ENCODE measurements at regions not wholly inside any gene's neighbourhood (a gene's known extent, or its start where the extent isn't known, plus 50 kb on each side); places are given as distances from the start of the nearest gene placed in this dataset.

DNA sequence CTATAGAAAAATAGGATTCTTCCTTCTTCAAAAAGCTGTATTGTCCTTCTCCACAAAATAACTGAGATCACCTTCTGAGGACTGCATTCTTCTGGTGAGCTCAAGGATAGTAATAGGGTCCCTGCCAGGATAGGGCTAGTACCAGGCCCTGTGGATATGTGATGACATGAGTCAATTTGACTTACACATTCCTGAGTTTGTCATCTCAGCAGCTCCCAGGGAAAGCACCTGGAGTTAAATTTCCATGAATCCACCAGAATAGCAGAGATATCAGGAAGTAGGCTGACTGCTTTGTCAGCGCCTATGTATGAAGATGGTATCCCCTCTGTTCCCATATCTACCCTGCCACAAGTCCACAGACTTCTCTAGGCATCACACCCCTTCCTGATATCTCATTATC, 225.8 kb downstream of the PMP22 start:
- Histone ChIP-seq H3K9me3 (ENCODE audit: control insufficient read depth in 2 of 2, insufficient read depth in 1 of 2, low read length in 1 of 2) (no peaks in the 10 kb centered on the region), H3K4me1 (ENCODE audit: control insufficient read depth in 2 of 2, insufficient read depth in 2 of 2, low read length in 2 of 2) (no peaks in the 10 kb centered on the region), H3K4me3 (ENCODE audit: low read length in 2 of 2) (no peak overlapping the region), H3K27ac (ENCODE audit: low read depth in 1 of 2, low read length in 1 of 2) (no peak overlapping the region), H3K36me3 (ENCODE audit: control insufficient read depth in 2 of 2, insufficient read depth in 2 of 2, low read length in 1 of 2) (no peaks in the 10 kb centered on the region), H3K27me3 (ENCODE audit: control insufficient read depth in 2 of 2, insufficient read depth in 1 of 2, low read length in 1 of 2) (no peaks in the 10 kb centered on the region)
- no peak for DNase-seq (ENCODE audit: low read depth in 6 of 9, low spot score in 9 of 9)
- WGBS: 91% methylated on average over 1 of the region's 1 CpG

DNA sequence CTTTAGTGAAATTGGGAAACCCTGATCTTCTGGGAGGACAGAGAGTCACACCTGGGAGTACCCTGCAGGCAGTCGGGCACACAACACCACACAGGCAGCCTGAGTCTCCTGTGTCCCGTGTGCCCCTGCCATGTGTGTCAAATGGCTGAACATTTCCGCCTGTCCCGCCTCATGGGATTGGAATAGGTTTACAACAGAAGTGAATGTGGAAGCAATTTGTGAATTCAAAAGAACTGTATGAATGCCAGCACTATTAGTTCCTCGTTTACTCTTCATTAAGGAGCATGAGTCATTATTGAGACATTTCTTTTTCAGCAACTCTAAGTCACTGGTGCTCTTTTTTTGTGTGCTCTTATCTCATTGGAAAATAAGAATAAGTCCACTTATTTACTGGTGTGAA, 226.5 kb downstream of the PMP22 start:
- 86% methylated on average over 5 of the region's 5 CpGs for WGBS
- no peaks in the 10 kb centered on the region for H3K36me3 ChIP-seq (ENCODE audit: control insufficient read depth in 2 of 2, insufficient read depth in 2 of 2, low read length in 1 of 2)
- H3K27ac ChIP-seq (ENCODE audit: low read depth in 1 of 2, low read length in 1 of 2): no peak overlapping the region
- no peaks in the 10 kb centered on the region for H3K4me1 ChIP-seq (ENCODE audit: control insufficient read depth in 2 of 2, insufficient read depth in 2 of 2, low read length in 2 of 2)
- DNase-seq (ENCODE audit: low read depth in 6 of 9, low spot score in 9 of 9): no peak
- no peaks in the 10 kb centered on the region for H3K27me3 ChIP-seq (ENCODE audit: control insufficient read depth in 2 of 2, insufficient read depth in 1 of 2, low read length in 1 of 2)
- H3K4me3 ChIP-seq (ENCODE audit: low read length in 2 of 2): no peak overlapping the region
- H3K9me3 ChIP-seq (ENCODE audit: control insufficient read depth in 2 of 2, insufficient read depth in 1 of 2, low read length in 1 of 2): no peaks in the 10 kb centered on the region

DNA sequence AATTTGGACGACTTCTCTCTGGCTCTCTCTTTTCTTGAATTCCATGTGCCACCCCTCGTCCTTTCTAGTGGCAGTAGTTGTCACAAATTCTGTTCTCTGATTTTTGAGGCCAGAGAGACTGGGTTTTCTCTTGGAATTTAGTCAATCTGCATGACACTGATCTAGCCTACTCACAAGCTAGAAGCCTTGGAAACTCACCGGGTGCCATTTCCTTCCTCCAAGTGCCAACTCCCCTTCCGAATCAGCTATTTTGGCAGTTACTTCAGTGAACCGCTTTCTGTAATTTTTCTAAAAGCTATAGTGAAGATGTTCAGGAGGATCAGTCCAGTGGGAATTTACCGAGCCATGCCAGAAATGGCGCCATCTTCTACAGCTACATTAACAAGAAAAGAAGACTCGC, 228.9 kb downstream of the PMP22 start:
- Histone ChIP-seq H3K4me3 (ENCODE audit: low read length in 2 of 2) (no peak overlapping the region), H3K27me3 (ENCODE audit: control insufficient read depth in 2 of 2, insufficient read depth in 1 of 2, low read length in 1 of 2) (no peaks in the 10 kb centered on the region), H3K36me3 (ENCODE audit: control insufficient read depth in 2 of 2, insufficient read depth in 2 of 2, low read length in 1 of 2) (no peaks in the 10 kb centered on the region), H3K4me1 (ENCODE audit: control insufficient read depth in 2 of 2, insufficient read depth in 2 of 2, low read length in 2 of 2) (no peaks in the 10 kb centered on the region), H3K9me3 (ENCODE audit: control insufficient read depth in 2 of 2, insufficient read depth in 1 of 2, low read length in 1 of 2) (no peaks in the 10 kb centered on the region), H3K27ac (ENCODE audit: low read depth in 1 of 2, low read length in 1 of 2) (no peak overlapping the region)
- no peak for DNase-seq (ENCODE audit: low read depth in 6 of 9, low spot score in 9 of 9)
- 82% methylated on average over 8 of the region's 8 CpGs for WGBS

DNA sequence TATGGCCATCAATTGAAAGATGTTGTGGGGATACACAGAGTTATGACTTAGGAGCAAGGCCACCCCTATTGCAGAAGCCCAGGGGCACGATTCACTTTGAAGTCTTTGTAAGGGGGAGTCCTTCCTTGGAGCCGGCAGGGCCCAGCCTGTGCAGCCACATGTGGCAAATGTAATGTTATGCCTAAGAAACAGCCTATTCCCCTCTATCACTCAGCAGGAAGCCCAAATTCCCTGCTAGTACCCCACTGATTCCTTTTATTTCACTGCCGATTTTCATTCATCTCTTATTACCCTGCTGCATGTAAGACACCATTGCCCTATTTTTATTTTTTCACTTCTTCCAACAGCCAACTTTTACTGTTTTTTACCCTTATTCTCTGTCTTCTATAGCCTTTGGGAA, 233.2 kb downstream of the PMP22 start:
- no peaks in the 10 kb centered on the region for H3K4me1 ChIP-seq (ENCODE audit: control insufficient read depth in 2 of 2, insufficient read depth in 2 of 2, low read length in 2 of 2)
- 74% methylated on average over 3 of the region's 3 CpGs for WGBS
- DNase-seq (ENCODE audit: low read depth in 6 of 9, low spot score in 9 of 9): no peak
- no peaks in the 10 kb centered on the region for H3K9me3 ChIP-seq (ENCODE audit: control insufficient read depth in 2 of 2, insufficient read depth in 1 of 2, low read length in 1 of 2)
- H3K36me3 ChIP-seq (ENCODE audit: control insufficient read depth in 2 of 2, insufficient read depth in 2 of 2, low read length in 1 of 2): no peaks in the 10 kb centered on the region
- H3K27ac ChIP-seq (ENCODE audit: low read depth in 1 of 2, low read length in 1 of 2): no peak overlapping the region
- no peaks in the 10 kb centered on the region for H3K27me3 ChIP-seq (ENCODE audit: control insufficient read depth in 2 of 2, insufficient read depth in 1 of 2, low read length in 1 of 2)
- no peak overlapping the region for H3K4me3 ChIP-seq (ENCODE audit: low read length in 2 of 2)

DNA sequence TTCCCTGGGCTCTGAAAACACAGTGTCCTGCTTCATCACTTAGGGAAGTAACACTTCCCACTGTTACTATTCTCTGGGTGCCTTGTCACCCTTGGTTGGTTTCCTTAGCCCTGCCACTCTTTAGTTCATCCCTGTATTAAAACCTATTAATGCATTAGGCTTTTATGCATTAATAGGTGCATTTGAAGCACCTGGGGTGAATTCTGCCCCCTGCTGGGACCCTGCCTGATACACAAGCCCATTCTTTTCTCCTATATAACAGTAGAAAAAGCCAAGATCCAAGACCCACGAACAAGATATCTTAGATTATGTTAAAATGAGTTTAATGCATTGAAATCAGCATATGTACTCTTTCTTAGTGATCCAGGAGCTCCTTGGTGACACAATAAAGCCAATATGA, 235.7 kb downstream of the PMP22 start:
- Histone ChIP-seq H3K4me3 (ENCODE audit: low read length in 2 of 2) (no peak overlapping the region), H3K4me1 (ENCODE audit: control insufficient read depth in 2 of 2, insufficient read depth in 2 of 2, low read length in 2 of 2) (no peaks in the 10 kb centered on the region), H3K36me3 (ENCODE audit: control insufficient read depth in 2 of 2, insufficient read depth in 2 of 2, low read length in 1 of 2) (no peaks in the 10 kb centered on the region), H3K9me3 (ENCODE audit: control insufficient read depth in 2 of 2, insufficient read depth in 1 of 2, low read length in 1 of 2) (no peaks in the 10 kb centered on the region), H3K27ac (ENCODE audit: low read depth in 1 of 2, low read length in 1 of 2) (no peak overlapping the region), H3K27me3 (ENCODE audit: control insufficient read depth in 2 of 2, insufficient read depth in 1 of 2, low read length in 1 of 2) (no peaks in the 10 kb centered on the region)
- no peak for DNase-seq (ENCODE audit: low read depth in 6 of 9, low spot score in 9 of 9)
- 81% methylated on average over 1 of the region's 1 CpG for WGBS

DNA sequence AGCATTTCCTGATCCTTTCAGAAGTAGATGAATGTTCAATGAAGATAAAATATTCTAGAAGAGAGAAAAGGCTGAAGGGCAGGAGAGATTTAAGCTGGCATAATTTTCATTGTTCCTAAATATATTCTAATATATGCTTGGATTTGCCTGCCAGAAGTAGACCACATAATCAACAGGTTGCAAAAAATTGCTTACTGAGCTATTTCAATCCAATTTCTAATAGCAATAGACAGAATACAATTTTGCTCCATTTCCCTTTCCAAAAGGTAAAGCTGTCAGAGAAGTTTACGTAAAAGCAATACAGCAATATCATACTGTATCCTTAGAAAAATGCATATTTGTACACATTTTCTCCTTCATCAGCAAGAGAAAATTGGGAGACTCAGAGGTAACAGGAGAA, 237.3 kb downstream of the PMP22 start:
- no peaks in the 10 kb centered on the region for H3K27me3 ChIP-seq (ENCODE audit: control insufficient read depth in 2 of 2, insufficient read depth in 1 of 2, low read length in 1 of 2)
- no peaks in the 10 kb centered on the region for H3K36me3 ChIP-seq (ENCODE audit: control insufficient read depth in 2 of 2, insufficient read depth in 2 of 2, low read length in 1 of 2)
- H3K9me3 ChIP-seq (ENCODE audit: control insufficient read depth in 2 of 2, insufficient read depth in 1 of 2, low read length in 1 of 2): no peaks in the 10 kb centered on the region
- no peak overlapping the region for H3K27ac ChIP-seq (ENCODE audit: low read depth in 1 of 2, low read length in 1 of 2)
- DNase-seq (ENCODE audit: low read depth in 6 of 9, low spot score in 9 of 9): no peak
- WGBS: 99% methylated on average over 1 of the region's 1 CpG
- H3K4me1 ChIP-seq (ENCODE audit: control insufficient read depth in 2 of 2, insufficient read depth in 2 of 2, low read length in 2 of 2): no peaks in the 10 kb centered on the region
- no peak overlapping the region for H3K4me3 ChIP-seq (ENCODE audit: low read length in 2 of 2)

DNA sequence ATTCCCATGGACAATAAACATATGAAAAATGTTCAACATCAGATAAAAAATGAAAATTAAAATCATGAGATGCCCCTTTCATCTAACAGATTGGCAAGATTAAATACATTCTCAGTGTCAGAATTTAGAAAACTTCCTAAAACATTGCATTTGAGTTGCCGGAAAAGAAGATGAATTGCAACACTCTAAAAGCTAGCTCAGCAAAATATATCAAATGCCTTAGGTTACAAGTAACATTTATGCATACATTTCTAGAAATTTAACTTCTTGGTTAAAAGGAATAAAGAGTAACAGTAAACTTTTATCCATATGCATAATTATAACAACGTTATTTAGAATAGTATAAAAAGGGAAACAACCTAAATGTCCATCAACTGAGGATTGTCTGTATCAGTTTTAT, 239.0 kb downstream of the PMP22 start:
- H3K27ac ChIP-seq (ENCODE audit: low read depth in 1 of 2, low read length in 1 of 2): no peak overlapping the region
- no peaks in the 10 kb centered on the region for H3K4me1 ChIP-seq (ENCODE audit: control insufficient read depth in 2 of 2, insufficient read depth in 2 of 2, low read length in 2 of 2)
- whole genome bisulfite sequencing: 82% methylated on average over 2 of the region's 2 CpGs

DNA sequence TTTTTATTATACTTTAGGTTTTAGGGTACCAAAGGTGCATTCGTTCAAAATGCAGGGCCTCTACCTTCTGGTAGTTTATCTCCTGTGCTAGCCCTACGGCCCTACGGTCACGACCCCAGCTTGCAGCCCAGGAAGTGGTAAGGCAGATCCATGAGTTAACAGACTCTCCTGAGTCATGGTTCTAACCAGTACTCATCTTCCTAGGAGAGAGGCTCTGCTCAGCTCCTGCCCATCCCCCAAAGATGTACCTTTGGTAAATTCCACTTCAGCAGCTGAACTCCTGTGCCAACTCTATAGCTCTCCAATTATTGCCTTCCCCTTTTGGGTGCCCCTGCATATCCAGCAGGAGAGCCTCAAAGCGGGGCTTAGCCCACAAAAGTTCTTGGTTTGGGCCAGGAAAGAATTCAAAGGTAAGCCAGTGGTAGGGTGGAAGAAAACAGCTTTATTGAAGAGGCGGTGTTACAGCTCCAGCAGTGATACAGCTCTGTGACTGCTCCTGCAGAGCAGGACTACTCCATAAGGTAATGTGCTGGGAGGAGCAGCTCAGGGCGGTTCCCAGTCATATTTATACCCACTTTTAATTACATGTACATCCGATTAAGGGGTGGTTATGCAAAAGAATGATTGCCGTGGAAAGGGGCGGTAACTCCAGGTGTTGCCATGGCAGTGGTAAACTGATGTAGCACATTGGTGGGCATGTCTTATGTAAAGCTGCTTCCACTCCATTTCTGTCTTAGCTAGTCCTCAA, 241.4 kb downstream of the PMP22 start:
- WGBS: 95% methylated on average over 10 of the region's 10 CpGs
- no peaks in the 10 kb centered on the region for H3K27me3 ChIP-seq (ENCODE audit: control insufficient read depth in 2 of 2, insufficient read depth in 1 of 2, low read length in 1 of 2)
- no peak overlapping the region for H3K27ac ChIP-seq (ENCODE audit: low read depth in 1 of 2, low read length in 1 of 2)
- no peaks in the 10 kb centered on the region for H3K36me3 ChIP-seq (ENCODE audit: control insufficient read depth in 2 of 2, insufficient read depth in 2 of 2, low read length in 1 of 2)
- no peak for DNase-seq (ENCODE audit: low read depth in 6 of 9, low spot score in 9 of 9)
- H3K4me3 ChIP-seq (ENCODE audit: low read length in 2 of 2): no peak overlapping the region
- no peaks in the 10 kb centered on the region for H3K9me3 ChIP-seq (ENCODE audit: control insufficient read depth in 2 of 2, insufficient read depth in 1 of 2, low read length in 1 of 2)
- H3K4me1 ChIP-seq (ENCODE audit: control insufficient read depth in 2 of 2, insufficient read depth in 2 of 2, low read length in 2 of 2): no peaks in the 10 kb centered on the region

More for the DNA sequence above, 239.0 kb downstream of the PMP22 start:
- Histone ChIP-seq H3K9me3 (ENCODE audit: control insufficient read depth in 2 of 2, insufficient read depth in 1 of 2, low read length in 1 of 2) (no peaks in the 10 kb centered on the region), H3K27me3 (ENCODE audit: control insufficient read depth in 2 of 2, insufficient read depth in 1 of 2, low read length in 1 of 2) (no peaks in the 10 kb centered on the region), H3K36me3 (ENCODE audit: control insufficient read depth in 2 of 2, insufficient read depth in 2 of 2, low read length in 1 of 2) (no peaks in the 10 kb centered on the region), H3K4me3 (ENCODE audit: low read length in 2 of 2) (no peak overlapping the region)
- DNase-seq (ENCODE audit: low read depth in 6 of 9, low spot score in 9 of 9): no peak

DNA sequence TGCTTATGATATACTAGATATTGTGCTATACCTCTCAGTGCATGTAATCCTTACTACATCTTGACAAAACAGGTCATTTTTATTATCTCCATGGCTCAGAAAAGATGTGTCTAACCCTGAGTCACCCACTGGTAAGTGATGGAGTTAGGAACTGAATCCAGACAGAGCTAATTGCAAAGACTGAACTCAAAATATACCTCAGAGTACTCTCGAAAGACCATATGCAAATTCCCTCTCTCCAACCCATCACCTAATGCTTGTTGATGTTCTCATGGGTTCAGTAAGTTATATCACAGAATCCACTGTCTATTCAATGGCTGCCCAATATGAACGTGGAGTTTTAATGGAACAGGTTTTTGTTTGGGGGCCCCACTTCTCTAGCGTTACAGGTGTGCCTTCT, 246.0 kb downstream of the PMP22 start:
- no peak overlapping the region for H3K27ac ChIP-seq (ENCODE audit: low read depth in 1 of 2, low read length in 1 of 2)
- H3K27me3 ChIP-seq (ENCODE audit: control insufficient read depth in 2 of 2, insufficient read depth in 1 of 2, low read length in 1 of 2): no peaks in the 10 kb centered on the region
- no peaks in the 10 kb centered on the region for H3K9me3 ChIP-seq (ENCODE audit: control insufficient read depth in 2 of 2, insufficient read depth in 1 of 2, low read length in 1 of 2)
- H3K36me3 ChIP-seq (ENCODE audit: control insufficient read depth in 2 of 2, insufficient read depth in 2 of 2, low read length in 1 of 2): no peaks in the 10 kb centered on the region
- H3K4me1 ChIP-seq (ENCODE audit: control insufficient read depth in 2 of 2, insufficient read depth in 2 of 2, low read length in 2 of 2): no peaks in the 10 kb centered on the region
- no peak overlapping the region for H3K4me3 ChIP-seq (ENCODE audit: low read length in 2 of 2)
- no peak for DNase-seq (ENCODE audit: low read depth in 6 of 9, low spot score in 9 of 9)
- 96% methylated on average over 3 of the region's 3 CpGs for WGBS

Measured in thymus (tissue), 11 donors.